Muscle of leg (tissue), 3 donors: ENCODE measurements at regions not wholly inside any gene's neighbourhood (a gene's known extent, or its start where the extent isn't known, plus 50 kb on each side); places are given as distances from the start of the nearest gene placed in this dataset.
A peak's percentile ranks its signal among the peaks of the same experiment; 100 is the strongest.

Experiments
- DNase-seq: peaks from one replicate; pipeline ENCODE4 v3.0.0; 2013
- H3K27ac ChIP-seq: one replicate; pipeline ENCODE4 v1.5.1; 2013; ENCODE audit warnings: mild to moderate bottlenecking, low read length, control low read depth
- H3K27me3 ChIP-seq: one replicate; pipeline ENCODE4 v1.6.1; 2013; ENCODE audit warnings: low read length; ENCODE audit not compliant: control insufficient read depth, insufficient read depth
- H3K36me3 ChIP-seq: one replicate; pipeline ENCODE4 v1.6.1; 2013; ENCODE audit warnings: low read length; ENCODE audit not compliant: control insufficient read depth, insufficient read depth
- H3K4me1 ChIP-seq: one replicate; pipeline ENCODE4 v1.6.1; 2013; ENCODE audit warnings: low read length; ENCODE audit not compliant: control insufficient read depth, insufficient read depth
- H3K4me3 ChIP-seq: one replicate; pipeline ENCODE4 v1.5.1; 2013; ENCODE audit warnings: low read length, control low read depth
- H3K9me3 ChIP-seq: replicated peaks from 2 replicates; pipeline ENCODE4 v1.6.1; 2013; ENCODE audit warnings: low read depth, low read length; ENCODE audit not compliant: control insufficient read depth
- WGBS: methylation state at CpG from one replicate; pipeline ENCODE4 v1.1.5; 2013; ENCODE audit warnings: missing lambda C conversion rate; ENCODE audit not compliant: insufficient coverage; 5-methylcytosine and 5-hydroxymethylcytosine counted together

DNA sequence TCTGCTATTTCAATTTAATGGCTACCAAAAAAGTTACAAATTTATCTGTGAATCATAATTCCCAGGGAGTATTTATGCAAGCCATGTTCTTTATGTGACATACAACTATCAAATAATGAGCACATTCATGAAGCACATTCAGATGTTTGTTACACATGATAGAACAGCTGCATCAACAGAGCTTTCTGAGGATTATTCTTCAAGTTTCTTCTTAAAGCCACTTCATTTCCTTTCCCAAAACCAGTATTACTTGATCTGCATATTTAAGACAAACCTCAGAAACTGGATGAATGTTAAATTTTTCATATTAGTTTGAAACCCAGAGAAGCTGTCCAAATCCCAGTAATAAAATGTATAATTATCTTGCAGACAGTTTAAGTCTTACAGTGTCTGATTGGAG, 73.6 kb upstream of the SOX5 start:
- Histone ChIP-seq H3K4me1 (no peaks in the 10 kb centered on the region), H3K9me3 (no peaks in the 10 kb centered on the region), H3K36me3 (no peaks in the 10 kb centered on the region), H3K27ac (no peak overlapping the region), H3K27me3 (no peaks in the 10 kb centered on the region), H3K4me3 (no peak overlapping the region)
- DNase-seq, result no peak

DNA sequence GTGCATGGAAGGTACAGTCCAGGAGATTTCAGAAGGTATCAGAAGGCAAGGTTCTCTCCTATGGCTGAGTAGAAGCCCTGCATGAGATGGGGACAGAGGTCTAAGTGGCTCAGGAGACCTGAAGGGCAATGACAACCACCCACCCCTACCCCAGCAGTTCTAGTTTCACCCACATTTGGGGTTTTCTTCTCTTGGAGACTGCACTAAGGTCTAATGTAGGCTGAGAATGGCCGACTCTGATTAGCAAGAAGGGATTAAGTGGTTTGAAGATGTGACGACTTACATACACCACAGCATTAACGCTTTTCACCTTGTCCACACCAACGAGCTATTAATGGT, 71.7 kb upstream of the SOX5 start:
- no peaks in the 10 kb centered on the region for H3K9me3 ChIP-seq
- WGBS, result no CpG with 5 or more reads among the region's 4 CpGs
- no peaks in the 10 kb centered on the region for H3K36me3 ChIP-seq
- H3K4me1 ChIP-seq, result no peaks in the 10 kb centered on the region
- no peak for DNase-seq
- H3K27ac ChIP-seq, result no peak overlapping the region
- H3K27me3 ChIP-seq, result no peaks in the 10 kb centered on the region
- no peak overlapping the region for H3K4me3 ChIP-seq

DNA sequence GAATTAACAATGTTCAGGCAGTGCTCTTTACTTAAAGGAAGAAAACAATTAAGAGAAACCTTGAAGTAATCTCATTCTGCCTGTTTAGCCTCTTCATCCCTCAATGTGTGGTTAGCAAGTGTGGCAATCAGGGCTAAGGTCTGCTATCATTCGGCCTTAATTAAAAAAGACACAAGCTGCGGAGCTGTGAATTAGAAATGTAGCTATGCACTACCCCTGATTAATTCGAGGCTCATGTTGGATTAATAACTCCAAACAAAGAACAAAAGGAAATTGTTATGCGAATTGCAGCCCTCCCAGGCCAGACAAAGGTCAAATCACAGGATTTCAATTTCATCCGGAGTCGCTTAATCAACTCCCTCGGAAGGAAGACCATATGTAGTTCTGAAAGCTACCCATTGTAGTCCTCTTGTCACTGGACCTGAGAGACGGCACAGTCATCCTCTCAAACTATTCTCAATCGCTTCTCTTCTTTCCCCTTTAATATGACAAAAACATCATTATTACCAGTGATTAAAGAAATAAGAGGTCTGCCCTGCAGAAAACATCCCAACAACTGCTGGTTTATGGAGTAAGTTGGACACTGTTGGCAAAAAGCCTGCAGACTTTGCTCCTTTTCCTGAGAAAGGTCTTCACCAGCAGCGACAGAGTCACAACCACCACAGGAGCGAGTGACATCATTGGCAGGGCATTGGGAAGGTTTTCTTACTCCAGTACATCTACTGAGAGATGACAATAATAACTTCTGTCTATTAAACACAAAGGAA, 71.1 kb upstream of the SOX5 start:
- DNase-seq, result peak; percentile 13
- no peak overlapping the region for H3K4me3 ChIP-seq
- H3K9me3 ChIP-seq, result no peaks in the 10 kb centered on the region
- no peaks in the 10 kb centered on the region for H3K27me3 ChIP-seq
- no peaks in the 10 kb centered on the region for H3K36me3 ChIP-seq
- H3K27ac ChIP-seq, result no peak overlapping the region
- WGBS, result 49% methylated on average over 3 of the region's 11 CpGs
- H3K4me1 ChIP-seq, result no peaks in the 10 kb centered on the region

DNA sequence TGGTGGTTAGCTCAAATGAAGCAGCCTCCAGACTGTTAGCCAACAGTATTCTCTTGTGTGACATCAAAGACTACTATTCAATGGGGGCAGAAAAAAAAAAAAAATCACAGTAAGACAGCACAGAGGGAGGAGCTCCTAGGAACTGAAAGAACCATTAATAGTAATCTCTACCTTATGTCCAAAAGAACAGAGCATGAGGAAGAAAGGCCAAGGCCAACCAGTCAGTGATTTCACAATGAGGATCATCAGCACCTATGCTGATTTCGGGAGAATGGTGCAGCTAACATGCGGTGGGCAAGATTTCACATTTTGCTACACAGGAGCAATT, 66.3 kb upstream of the SOX5 start:
- WGBS, result 67% methylated on average over 1 of the region's 2 CpGs
- no peaks in the 10 kb centered on the region for H3K36me3 ChIP-seq
- H3K9me3 ChIP-seq, result no peaks in the 10 kb centered on the region
- H3K4me3 ChIP-seq, result no peak overlapping the region
- H3K27me3 ChIP-seq, result no peaks in the 10 kb centered on the region
- H3K4me1 ChIP-seq, result no peaks in the 10 kb centered on the region
- no peak overlapping the region for H3K27ac ChIP-seq
- DNase-seq, result no peak

DNA sequence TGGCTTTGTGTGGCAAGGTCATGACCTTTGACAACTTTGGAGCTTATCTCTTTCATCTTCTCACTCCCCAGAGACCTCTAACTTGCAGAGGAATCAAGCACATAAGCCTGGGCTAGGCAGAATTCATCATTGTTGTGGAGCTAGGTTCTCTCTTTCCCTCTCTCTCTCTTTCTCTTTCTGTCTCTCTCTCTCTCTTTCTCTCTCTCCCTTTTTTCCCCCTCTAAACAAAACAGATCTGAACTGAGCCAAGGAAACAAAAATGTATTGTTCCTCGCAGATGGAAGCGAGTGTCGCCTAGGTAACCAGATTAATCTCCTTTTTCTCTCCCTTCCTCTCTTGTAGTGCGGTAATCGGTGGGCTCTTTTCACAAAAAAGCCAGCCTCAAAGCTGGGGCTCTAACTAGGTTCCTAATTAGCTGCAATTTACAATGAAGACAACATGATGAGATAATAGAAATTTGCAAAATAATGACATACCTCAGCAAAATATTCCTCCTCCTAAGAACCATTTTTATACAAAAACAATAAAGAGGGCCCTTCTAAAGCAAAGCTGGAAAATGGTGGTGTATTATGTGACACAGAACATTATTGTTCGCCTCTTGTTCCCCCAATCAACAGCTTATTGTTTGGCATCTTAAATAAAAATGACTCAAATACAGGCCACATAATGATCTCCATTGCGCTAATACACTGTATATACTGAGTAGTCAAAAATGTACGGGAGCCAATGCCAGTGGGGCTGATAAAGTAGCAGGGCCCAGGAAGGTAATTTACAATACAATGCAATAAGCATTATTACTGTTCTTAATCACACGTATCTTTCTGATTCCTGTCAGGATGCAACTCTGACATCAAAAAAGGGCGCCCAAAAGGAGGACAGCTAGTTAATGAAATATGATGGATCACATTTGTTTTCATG, 65.7 kb upstream of the SOX5 start:
- Histone ChIP-seq H3K9me3 (no peaks in the 10 kb centered on the region), H3K27me3 (no peaks in the 10 kb centered on the region), H3K36me3 (no peaks in the 10 kb centered on the region), H3K4me3 (no peak overlapping the region), H3K27ac (no peak overlapping the region), H3K4me1 (no peaks in the 10 kb centered on the region)
- DNase-seq, result no peak
- WGBS, result 20% methylated on average over 1 of the region's 10 CpGs

DNA sequence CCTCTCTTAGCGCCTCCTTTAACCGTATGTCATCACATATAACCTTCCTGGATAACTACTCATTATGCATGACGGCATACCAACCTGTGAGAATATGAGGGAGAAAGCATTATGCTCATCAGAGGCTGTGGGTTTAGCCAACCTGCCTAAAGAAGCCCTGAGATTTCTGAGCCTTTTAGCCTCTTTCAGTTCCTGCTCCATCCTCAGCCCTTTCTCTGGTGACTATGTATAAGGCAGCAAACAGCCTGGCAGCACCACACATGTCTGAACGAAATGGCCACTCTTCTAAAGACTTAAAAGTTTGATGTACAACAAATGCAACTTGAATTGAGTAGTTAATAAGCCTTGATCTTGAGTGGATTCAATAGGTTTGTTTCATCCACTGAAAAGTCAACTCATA, 64.8 kb upstream of the SOX5 start:
- no peaks in the 10 kb centered on the region for H3K27me3 ChIP-seq
- WGBS, result no CpG with 5 or more reads among the region's 4 CpGs
- H3K27ac ChIP-seq, result no peak overlapping the region
- H3K36me3 ChIP-seq, result no peaks in the 10 kb centered on the region
- DNase-seq, result no peak
- H3K4me1 ChIP-seq, result no peaks in the 10 kb centered on the region
- H3K9me3 ChIP-seq, result no peaks in the 10 kb centered on the region
- H3K4me3 ChIP-seq, result no peak overlapping the region

DNA sequence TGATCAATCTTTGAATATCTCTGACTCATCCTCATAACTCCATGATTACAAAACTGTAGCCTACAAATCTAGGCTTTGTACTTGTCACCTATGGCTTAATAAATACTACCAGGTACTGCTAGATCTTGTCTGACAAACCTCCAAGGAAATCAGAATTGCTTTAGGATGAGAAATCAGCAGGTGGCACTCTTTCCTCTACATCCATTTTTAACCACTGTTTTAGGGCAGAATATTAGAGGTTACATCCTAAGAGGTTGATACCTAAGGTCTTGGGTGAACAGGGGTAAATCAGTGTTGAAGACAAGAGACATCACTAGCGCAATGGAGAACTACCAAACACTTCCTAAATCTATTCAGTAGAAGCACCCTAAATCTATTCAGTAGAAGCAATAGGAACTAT, 63.1 kb upstream of the SOX5 start:
- H3K4me3 ChIP-seq, result no peak overlapping the region
- DNase-seq, result no peak
- H3K4me1 ChIP-seq, result no peaks in the 10 kb centered on the region
- H3K9me3 ChIP-seq, result no peaks in the 10 kb centered on the region
- H3K36me3 ChIP-seq, result no peaks in the 10 kb centered on the region
- H3K27ac ChIP-seq, result no peak overlapping the region
- WGBS, result no CpG with 5 or more reads among the region's 1 CpG
- no peaks in the 10 kb centered on the region for H3K27me3 ChIP-seq

DNA sequence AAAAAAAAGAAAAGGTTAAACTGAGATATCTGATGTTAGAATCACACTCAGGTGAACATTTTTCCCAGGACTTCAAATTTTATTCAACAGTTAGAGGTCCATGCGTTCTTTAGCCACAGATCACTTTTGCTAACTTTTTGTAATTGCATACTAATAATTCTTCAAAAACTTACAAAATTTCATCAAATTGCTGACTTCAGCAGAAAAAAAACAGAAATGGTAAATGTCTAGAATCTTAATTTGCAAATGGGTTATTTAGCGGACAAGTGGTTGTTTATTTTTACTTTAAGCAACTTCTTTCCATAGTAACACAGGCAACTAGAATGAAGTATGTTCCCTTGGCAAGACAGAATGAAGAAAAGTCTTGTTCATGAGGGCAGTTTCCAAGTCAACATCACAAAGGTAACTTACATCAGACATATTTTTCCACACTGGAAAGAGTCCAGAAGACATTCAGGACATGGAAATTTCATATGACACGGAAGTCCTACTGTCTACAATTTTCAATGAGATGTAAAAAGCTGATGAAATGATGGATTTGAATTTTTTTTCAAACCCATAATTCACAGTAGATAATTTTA, 62.5 kb upstream of the SOX5 start:
- H3K9me3 ChIP-seq, result no peaks in the 10 kb centered on the region
- peak; percentile 31 for DNase-seq
- H3K4me3 ChIP-seq, result no peak overlapping the region
- H3K27me3 ChIP-seq, result no peaks in the 10 kb centered on the region
- no peaks in the 10 kb centered on the region for H3K4me1 ChIP-seq
- H3K36me3 ChIP-seq, result no peaks in the 10 kb centered on the region
- WGBS, result no CpG with 5 or more reads among the region's 3 CpGs
- H3K27ac ChIP-seq, result no peak overlapping the region

DNA sequence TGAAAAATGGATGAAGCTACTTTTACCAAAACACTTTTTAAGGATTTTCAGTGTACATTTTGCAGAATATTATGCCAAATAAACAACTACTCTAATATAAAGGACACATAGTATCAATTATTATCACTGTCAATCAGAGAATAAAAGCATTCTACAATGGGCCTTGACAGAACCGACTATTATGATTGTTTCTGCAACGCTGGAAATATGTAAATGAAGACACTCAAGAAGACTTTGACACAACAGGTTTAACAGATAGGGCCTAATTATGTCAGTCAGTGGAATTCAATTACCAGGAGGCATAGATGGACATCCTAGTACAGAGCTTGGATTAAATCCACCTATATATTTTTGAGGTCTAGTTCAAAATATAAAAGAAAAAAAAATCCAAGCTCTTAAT, 58.7 kb upstream of the SOX5 start:
- no peak for DNase-seq
- WGBS, result no CpG with 5 or more reads among the region's 2 CpGs
- H3K27ac ChIP-seq, result no peak overlapping the region
- H3K36me3 ChIP-seq, result no peaks in the 10 kb centered on the region
- H3K4me3 ChIP-seq, result no peak overlapping the region
- no peaks in the 10 kb centered on the region for H3K4me1 ChIP-seq
- H3K27me3 ChIP-seq, result no peaks in the 10 kb centered on the region
- no peaks in the 10 kb centered on the region for H3K9me3 ChIP-seq
